ENCODE measurements at regions not wholly inside any gene's neighbourhood (a gene's known extent, or its start where the extent isn't known, plus 50 kb on each side); places are given as distances from the start of the nearest gene placed in this dataset.

DNA sequence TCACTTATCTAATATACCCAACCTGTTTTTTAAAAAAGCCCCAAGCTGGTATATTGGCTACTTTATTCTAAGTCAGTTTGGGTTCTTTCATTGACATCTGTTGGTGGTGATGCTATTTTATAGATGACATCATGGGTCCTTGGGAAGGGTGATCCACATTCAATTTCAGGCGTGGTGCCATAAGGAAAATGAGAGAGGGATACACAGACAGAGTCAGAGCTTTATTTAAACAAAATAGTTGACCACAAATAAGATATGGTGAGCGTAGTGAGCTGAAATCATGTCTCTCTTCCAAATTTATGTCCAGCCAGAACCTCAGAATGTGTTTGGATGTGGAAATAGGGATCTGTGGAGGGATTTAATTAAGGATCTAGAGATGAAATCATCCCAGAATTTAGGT, 302.4 kb downstream of the MAT2B start:
- ATAC-seq: no peak
- in situ Hi-C loops (cut with MboI): no loop called here
- Histone ChIP-seq H2AFZ (ENCODE audit: control insufficient read depth, low read depth, low read length) (no peak overlapping the region), H3K4me1 (ENCODE audit: control insufficient read depth, insufficient read depth, low read length) (no peaks in the 10 kb centered on the region), H3K79me2 (ENCODE audit: control insufficient read depth, insufficient read depth, low read length) (no peaks in the 10 kb centered on the region), H3K4me3 (no peak overlapping the region), H3K4me2 (ENCODE audit: control insufficient read depth, insufficient read depth) (no peak overlapping the region), H3K27ac (ENCODE audit: control insufficient read depth, insufficient read depth) (no peak overlapping the region), H3K9me3 (replicated peaks; ENCODE audit: control insufficient read depth, insufficient read depth, low read length) (no peaks in the 10 kb centered on the region), H3K9ac (ENCODE audit: control insufficient read depth, insufficient read depth, low read length) (no peak overlapping the region), H3K27me3 (replicated peaks in 1 of 2; ENCODE audit: control insufficient read depth in 2 of 2, insufficient read depth in 2 of 2, low read length in 1 of 2) (no peaks in the 10 kb centered on the region), H4K20me1 (ENCODE audit: control insufficient read depth, insufficient read depth) (no peaks in the 10 kb centered on the region), H3K36me3 (ENCODE audit: control insufficient read depth in 2 of 2, insufficient read depth in 2 of 2, low read length in 1 of 2) (no peaks in the 10 kb centered on the region)
- no TSS peak for BruUV-seq (replicated peaks)
- RAD21 ChIA-PET (ENCODE audit: unreplicated experiment): no interaction called here
- no peak for FAIRE-seq
- intact Hi-C loops (cut with micrococcal nuclease; ENCODE audit: unreplicated experiment): no loop called here
- CTCF ChIA-PET: interaction anchor here (0.6 to 0.8 kb wide), 2 partner anchors 173 to 228 kb away, joined by 3 read pairs; no protein-coding TSS in a partner anchor
- SMC1A ChIA-PET (ENCODE audit: uncharacterized antibody, unreplicated experiment): interaction anchor here (1.1 kb wide), 1 partner anchor 9 kb away, joined by 3 read pairs; no protein-coding TSS in a partner anchor
- DNase-seq (ENCODE audit: low read depth, low spot score): no peak
- WGBS (ENCODE audit: insufficient coverage, insufficient replicate concordance, low lambda C conversion rate, missing lambda C conversion rate): 0% methylated on average over 2 of the region's 2 CpGs
- POLR2A ChIA-PET: no interaction called here
- TF ChIP-seq, protein P1, sequence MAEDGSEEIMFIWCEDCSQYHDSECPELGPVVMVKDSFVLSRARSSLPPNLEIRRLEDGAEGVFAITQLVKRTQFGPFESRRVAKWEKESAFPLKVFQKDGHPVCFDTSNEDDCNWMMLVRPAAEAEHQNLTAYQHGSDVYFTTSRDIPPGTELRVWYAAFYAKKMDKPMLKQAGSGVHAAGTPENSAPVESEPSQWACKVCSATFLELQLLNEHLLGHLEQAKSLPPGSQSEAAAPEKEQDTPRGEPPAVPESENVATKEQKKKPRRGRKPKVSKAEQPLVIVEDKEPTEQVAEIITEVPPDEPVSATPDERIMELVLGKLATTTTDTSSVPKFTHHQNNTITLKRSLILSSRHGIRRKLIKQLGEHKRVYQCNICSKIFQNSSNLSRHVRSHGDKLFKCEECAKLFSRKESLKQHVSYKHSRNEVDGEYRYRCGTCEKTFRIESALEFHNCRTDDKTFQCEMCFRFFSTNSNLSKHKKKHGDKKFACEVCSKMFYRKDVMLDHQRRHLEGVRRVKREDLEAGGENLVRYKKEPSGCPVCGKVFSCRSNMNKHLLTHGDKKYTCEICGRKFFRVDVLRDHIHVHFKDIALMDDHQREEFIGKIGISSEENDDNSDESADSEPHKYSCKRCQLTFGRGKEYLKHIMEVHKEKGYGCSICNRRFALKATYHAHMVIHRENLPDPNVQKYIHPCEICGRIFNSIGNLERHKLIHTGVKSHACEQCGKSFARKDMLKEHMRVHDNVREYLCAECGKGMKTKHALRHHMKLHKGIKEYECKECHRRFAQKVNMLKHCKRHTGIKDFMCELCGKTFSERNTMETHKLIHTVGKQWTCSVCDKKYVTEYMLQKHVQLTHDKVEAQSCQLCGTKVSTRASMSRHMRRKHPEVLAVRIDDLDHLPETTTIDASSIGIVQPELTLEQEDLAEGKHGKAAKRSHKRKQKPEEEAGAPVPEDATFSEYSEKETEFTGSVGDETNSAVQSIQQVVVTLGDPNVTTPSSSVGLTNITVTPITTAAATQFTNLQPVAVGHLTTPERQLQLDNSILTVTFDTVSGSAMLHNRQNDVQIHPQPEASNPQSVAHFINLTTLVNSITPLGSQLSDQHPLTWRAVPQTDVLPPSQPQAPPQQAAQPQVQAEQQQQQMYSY (CRISPR knock-in tag; IDR thresholded peaks at IDR 0.05): no peak
- no peak for TF ChIP-seq SUZ12 (IDR thresholded peaks at IDR 0.05; ENCODE audit: unreplicated experiment)
- no peak for TF ChIP-seq FOXK2 (IDR thresholded peaks at IDR 0.05)
- TF ChIP-seq, protein P2, sequence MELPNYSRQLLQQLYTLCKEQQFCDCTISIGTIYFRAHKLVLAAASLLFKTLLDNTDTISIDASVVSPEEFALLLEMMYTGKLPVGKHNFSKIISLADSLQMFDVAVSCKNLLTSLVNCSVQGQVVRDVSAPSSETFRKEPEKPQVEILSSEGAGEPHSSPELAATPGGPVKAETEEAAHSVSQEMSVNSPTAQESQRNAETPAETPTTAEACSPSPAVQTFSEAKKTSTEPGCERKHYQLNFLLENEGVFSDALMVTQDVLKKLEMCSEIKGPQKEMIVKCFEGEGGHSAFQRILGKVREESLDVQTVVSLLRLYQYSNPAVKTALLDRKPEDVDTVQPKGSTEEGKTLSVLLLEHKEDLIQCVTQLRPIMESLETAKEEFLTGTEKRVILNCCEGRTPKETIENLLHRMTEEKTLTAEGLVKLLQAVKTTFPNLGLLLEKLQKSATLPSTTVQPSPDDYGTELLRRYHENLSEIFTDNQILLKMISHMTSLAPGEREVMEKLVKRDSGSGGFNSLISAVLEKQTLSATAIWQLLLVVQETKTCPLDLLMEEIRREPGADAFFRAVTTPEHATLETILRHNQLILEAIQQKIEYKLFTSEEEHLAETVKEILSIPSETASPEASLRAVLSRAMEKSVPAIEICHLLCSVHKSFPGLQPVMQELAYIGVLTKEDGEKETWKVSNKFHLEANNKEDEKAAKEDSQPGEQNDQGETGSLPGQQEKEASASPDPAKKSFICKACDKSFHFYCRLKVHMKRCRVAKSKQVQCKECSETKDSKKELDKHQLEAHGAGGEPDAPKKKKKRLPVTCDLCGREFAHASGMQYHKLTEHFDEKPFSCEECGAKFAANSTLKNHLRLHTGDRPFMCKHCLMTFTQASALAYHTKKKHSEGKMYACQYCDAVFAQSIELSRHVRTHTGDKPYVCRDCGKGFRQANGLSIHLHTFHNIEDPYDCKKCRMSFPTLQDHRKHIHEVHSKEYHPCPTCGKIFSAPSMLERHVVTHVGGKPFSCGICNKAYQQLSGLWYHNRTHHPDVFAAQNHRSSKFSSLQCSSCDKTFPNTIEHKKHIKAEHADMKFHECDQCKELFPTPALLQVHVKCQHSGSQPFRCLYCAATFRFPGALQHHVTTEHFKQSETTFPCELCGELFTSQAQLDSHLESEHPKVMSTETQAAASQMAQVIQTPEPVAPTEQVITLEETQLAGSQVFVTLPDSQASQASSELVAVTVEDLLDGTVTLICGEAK (IDR thresholded peaks at IDR 0.05; ENCODE audit: borderline replicate concordance): no peak
- TF ChIP-seq CBX5 (IDR thresholded peaks at IDR 0.05; ENCODE audit: low read depth): no peak
- TF ChIP-seq, protein P3, sequence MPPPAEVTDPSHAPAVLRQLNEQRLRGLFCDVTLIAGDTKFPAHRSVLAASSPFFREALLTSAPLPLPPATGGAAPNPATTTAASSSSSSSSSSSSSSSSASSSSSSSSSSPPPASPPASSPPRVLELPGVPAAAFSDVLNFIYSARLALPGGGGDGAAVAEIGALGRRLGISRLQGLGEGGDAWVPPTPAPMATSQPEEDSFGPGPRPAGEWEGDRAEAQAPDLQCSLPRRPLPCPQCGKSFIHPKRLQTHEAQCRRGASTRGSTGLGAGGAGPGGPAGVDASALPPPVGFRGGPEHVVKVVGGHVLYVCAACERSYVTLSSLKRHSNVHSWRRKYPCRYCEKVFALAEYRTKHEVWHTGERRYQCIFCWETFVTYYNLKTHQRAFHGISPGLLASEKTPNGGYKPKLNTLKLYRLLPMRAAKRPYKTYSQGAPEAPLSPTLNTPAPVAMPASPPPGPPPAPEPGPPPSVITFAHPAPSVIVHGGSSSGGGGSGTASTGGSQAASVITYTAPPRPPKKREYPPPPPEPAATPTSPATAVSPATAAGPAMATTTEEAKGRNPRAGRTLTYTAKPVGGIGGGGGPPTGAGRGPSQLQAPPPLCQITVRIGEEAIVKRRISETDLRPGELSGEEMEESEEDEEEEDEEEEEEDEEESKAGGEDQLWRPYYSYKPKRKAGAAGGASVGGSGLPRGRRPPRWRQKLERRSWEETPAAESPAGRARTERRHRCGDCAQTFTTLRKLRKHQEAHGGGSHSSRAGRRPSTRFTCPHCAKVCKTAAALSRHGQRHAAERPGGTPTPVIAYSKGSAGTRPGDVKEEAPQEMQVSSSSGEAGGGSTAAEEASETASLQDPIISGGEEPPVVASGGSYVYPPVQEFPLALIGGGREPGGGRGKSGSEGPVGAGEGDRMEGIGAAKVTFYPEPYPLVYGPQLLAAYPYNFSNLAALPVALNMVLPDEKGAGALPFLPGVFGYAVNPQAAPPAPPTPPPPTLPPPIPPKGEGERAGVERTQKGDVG (CRISPR knock-in tag; IDR thresholded peaks at IDR 0.05): no peak
- no peak for TF ChIP-seq BCL11A (IDR thresholded peaks at IDR 0.05; ENCODE audit: low read depth, low read length)
- no peak for TF ChIP-seq TARDBP (IDR thresholded peaks at IDR 0.05; ENCODE audit: borderline replicate concordance)
- no peak for TF ChIP-seq KAT2A (conservative IDR thresholded peaks at IDR 0.05; ENCODE audit: control insufficient read depth, low read depth, low read length)
- TF ChIP-seq, protein P4, sequence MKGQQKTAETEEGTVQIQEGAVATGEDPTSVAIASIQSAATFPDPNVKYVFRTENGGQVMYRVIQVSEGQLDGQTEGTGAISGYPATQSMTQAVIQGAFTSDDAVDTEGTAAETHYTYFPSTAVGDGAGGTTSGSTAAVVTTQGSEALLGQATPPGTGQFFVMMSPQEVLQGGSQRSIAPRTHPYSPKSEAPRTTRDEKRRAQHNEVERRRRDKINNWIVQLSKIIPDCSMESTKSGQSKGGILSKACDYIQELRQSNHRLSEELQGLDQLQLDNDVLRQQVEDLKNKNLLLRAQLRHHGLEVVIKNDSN (IDR thresholded peaks at IDR 0.05; ENCODE audit: borderline replicate concordance, extremely low read length, insufficient read depth, low read depth, low read length): no peak

All from GM12878 (cell line).